ENCODE measurements at regions not wholly inside any gene's neighbourhood (a gene's known extent, or its start where the extent isn't known, plus 50 kb on each side); places are given as distances from the start of the nearest gene placed in this dataset.

DNA sequence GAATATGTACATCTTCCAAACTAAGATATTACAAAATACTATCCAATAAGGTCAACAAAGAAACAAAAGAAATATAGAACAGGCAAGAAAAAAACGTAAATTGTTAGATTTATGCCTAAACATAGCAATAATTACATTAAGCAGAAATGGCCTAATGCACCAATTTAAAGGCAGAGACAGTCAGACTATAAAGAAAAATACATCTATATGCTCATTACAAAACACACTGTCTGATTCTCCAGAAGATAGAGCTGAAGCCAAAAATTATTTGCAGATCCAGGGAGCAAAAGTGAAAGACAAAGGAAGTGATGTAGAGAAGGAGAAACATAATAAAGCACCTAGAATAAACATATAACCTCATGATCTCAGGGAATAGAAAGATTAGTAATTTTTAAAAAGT lies 246.9 kb downstream of the PAPSS1 start:
- Histone ChIP-seq H3K36me3 (ENCODE audit: control insufficient read depth, insufficient read depth, low read length) (no peaks in the 10 kb centered on the region), H4K20me1 (replicated peaks; ENCODE audit: control insufficient read depth, insufficient read depth, low read length) (no peaks in the 10 kb centered on the region), H2AFZ (ENCODE audit: low read depth, low read length) (no peak overlapping the region), H3K9me3 (replicated peaks; ENCODE audit: control insufficient read depth, insufficient read depth, low read depth, low read length) (no peaks in the 10 kb centered on the region), H3K4me2 (ENCODE audit: insufficient read depth, low read length) (no peak overlapping the region), H3K9me1 (ENCODE audit: control insufficient read depth, insufficient read depth, low read length) (no peaks in the 10 kb centered on the region), H3K27me3 (ENCODE audit: control insufficient read depth in 2 of 2, insufficient read depth in 2 of 2, low read length in 2 of 2) (no peaks in the 10 kb centered on the region), H3K4me1 (replicated peaks in 1 of 2; ENCODE audit: control insufficient read depth in 2 of 2, insufficient read depth in 2 of 2, low read length in 2 of 2) (no peaks in the 10 kb centered on the region), H3K9ac (ENCODE audit: insufficient read depth in 1 of 2, low read depth in 2 of 2, low read length in 2 of 2) (no peak overlapping the region), H3K79me2 (ENCODE audit: control insufficient read depth, insufficient read depth, low read length) (no peaks in the 10 kb centered on the region), H3K27ac (ENCODE audit: extremely low read depth, low read depth, low read length) (no peak overlapping the region), H3K4me3 (no peak overlapping the region)
- intact Hi-C loops (cut with micrococcal nuclease) (no loop called here), in situ Hi-C loops (cut with MboI) (no loop called here)
- POLR2A ChIA-PET = no interaction called here
- ATAC-seq (no peak), FAIRE-seq (no peak), DNase-seq (ENCODE audit: extremely low read depth in 1 of 4, low spot score in 3 of 4) (no peak)
- 0% methylated on average over 1 of the region's 1 CpG for WGBS (ENCODE audit: insufficient coverage, low coverage, missing lambda C conversion rate)
- BruUV-seq (replicated peaks) = no TSS peak
- CTCF ChIA-PET (ENCODE audit: low intra/inter-chr PET ratio) = no interaction called here
- no peak for TF ChIP-seq NONO (IDR thresholded peaks at IDR 0.05; ENCODE audit: low read depth in 2 of 2, low read length in 1 of 2)
- TF ChIP-seq, protein P1, sequence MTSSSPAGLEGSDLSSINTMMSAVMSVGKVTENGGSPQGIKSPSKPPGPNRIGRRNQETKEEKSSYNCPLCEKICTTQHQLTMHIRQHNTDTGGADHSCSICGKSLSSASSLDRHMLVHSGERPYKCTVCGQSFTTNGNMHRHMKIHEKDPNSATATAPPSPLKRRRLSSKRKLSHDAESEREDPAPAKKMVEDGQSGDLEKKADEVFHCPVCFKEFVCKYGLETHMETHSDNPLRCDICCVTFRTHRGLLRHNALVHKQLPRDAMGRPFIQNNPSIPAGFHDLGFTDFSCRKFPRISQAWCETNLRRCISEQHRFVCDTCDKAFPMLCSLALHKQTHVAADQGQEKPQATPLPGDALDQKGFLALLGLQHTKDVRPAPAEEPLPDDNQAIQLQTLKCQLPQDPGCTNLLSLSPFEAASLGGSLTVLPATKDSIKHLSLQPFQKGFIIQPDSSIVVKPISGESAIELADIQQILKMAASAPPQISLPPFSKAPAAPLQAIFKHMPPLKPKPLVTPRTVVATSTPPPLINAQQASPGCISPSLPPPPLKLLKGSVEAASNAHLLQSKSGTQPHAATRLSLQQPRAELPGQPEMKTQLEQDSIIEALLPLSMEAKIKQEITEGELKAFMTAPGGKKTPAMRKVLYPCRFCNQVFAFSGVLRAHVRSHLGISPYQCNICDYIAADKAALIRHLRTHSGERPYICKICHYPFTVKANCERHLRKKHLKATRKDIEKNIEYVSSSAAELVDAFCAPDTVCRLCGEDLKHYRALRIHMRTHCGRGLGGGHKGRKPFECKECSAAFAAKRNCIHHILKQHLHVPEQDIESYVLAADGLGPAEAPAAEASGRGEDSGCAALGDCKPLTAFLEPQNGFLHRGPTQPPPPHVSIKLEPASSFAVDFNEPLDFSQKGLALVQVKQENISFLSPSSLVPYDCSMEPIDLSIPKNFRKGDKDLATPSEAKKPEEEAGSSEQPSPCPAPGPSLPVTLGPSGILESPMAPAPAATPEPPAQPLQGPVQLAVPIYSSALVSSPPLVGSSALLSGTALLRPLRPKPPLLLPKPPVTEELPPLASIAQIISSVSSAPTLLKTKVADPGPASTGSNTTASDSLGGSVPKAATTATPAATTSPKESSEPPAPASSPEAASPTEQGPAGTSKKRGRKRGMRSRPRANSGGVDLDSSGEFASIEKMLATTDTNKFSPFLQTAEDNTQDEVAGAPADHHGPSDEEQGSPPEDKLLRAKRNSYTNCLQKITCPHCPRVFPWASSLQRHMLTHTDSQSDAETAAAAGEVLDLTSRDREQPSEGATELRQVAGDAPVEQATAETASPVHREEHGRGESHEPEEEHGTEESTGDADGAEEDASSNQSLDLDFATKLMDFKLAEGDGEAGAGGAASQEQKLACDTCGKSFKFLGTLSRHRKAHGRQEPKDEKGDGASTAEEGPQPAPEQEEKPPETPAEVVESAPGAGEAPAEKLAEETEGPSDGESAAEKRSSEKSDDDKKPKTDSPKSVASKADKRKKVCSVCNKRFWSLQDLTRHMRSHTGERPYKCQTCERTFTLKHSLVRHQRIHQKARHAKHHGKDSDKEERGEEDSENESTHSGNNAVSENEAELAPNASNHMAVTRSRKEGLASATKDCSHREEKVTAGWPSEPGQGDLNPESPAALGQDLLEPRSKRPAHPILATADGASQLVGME (CRISPR knock-in tag; IDR thresholded peaks at IDR 0.05) = no peak
- TF ChIP-seq TARDBP (IDR thresholded peaks at IDR 0.05) = no peak
- TF ChIP-seq HNRNPL (IDR thresholded peaks at IDR 0.05; ENCODE audit: low read depth, low read length) = no peak
- no peak for TF ChIP-seq SAFB2 (IDR thresholded peaks at IDR 0.05; ENCODE audit: borderline replicate concordance, low read depth, low read length, severe bottlenecking)
- no peak for TF ChIP-seq ZNF408 (CRISPR knock-in tag; IDR thresholded peaks at IDR 0.05; ENCODE audit: low read depth)
- TF ChIP-seq SRSF1 (IDR thresholded peaks at IDR 0.05; ENCODE audit: low read depth, low read length) = no peak
- no peak for TF ChIP-seq RNF2 (IDR thresholded peaks at IDR 0.05)
- no peak for TF ChIP-seq FOXJ2 (tag; IDR thresholded peaks at IDR 0.05)
- no peak for TF ChIP-seq CBX1 (IDR thresholded peaks at IDR 0.05; ENCODE audit: low read depth)
- TF ChIP-seq, protein P2, sequence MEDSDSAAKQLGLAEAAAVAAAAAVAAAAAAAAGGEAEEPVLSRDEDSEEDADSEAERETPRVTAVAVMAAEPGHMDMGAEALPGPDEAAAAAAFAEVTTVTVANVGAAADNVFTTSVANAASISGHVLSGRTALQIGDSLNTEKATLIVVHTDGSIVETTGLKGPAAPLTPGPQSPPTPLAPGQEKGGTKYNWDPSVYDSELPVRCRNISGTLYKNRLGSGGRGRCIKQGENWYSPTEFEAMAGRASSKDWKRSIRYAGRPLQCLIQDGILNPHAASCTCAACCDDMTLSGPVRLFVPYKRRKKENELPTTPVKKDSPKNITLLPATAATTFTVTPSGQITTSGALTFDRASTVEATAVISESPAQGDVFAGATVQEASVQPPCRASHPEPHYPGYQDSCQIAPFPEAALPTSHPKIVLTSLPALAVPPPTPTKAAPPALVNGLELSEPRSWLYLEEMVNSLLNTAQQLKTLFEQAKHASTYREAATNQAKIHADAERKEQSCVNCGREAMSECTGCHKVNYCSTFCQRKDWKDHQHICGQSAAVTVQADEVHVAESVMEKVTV (CRISPR knock-in tag; IDR thresholded peaks at IDR 0.05) = no peak
- TF ChIP-seq, protein P3, sequence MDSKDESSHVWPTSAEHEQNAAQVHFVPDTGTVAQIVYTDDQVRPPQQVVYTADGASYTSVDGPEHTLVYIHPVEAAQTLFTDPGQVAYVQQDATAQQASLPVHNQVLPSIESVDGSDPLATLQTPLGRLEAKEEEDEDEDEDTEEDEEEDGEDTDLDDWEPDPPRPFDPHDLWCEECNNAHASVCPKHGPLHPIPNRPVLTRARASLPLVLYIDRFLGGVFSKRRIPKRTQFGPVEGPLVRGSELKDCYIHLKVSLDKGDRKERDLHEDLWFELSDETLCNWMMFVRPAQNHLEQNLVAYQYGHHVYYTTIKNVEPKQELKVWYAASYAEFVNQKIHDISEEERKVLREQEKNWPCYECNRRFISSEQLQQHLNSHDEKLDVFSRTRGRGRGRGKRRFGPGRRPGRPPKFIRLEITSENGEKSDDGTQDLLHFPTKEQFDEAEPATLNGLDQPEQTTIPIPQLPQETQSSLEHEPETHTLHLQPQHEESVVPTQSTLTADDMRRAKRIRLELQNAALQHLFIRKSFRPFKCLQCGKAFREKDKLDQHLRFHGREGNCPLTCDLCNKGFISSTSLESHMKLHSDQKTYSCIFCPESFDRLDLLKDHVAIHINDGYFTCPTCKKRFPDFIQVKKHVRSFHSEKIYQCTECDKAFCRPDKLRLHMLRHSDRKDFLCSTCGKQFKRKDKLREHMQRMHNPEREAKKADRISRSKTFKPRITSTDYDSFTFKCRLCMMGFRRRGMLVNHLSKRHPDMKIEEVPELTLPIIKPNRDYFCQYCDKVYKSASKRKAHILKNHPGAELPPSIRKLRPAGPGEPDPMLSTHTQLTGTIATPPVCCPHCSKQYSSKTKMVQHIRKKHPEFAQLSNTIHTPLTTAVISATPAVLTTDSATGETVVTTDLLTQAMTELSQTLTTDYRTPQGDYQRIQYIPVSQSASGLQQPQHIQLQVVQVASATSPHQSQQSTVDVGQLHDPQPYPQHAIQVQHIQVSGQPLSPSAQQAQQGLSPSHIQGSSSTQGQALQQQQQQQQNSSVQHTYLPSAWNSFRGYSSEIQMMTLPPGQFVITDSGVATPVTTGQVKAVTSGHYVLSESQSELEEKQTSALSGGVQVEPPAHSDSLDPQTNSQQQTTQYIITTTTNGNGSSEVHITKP (IDR thresholded peaks at IDR 0.05; ENCODE audit: partially characterized antibody) = no peak
- no peak for TF ChIP-seq SMARCA4 (IDR thresholded peaks at IDR 0.05)
- TF ChIP-seq OTX1 (CRISPR knock-in tag; IDR thresholded peaks at IDR 0.05) = no peak

All from K562 (cell line).